NCI-H2081 (cell line): ENCODE measurements at regions not wholly inside any gene's neighbourhood (a gene's known extent, or its start where the extent isn't known, plus 50 kb on each side); places are given as distances from the start of the nearest gene placed in this dataset.
"Not testable (repeated sequence)": the region's sequence is repeated elsewhere in the genome, so short reads cannot be mapped to it uniquely, and the experiment has no call there.

Experiments used
- DNase-seq, 2 experiments: peaks; one replicate each; lab custom pipeline; 2025; lab: John Stamatoyannopoulos, UW

DNA sequence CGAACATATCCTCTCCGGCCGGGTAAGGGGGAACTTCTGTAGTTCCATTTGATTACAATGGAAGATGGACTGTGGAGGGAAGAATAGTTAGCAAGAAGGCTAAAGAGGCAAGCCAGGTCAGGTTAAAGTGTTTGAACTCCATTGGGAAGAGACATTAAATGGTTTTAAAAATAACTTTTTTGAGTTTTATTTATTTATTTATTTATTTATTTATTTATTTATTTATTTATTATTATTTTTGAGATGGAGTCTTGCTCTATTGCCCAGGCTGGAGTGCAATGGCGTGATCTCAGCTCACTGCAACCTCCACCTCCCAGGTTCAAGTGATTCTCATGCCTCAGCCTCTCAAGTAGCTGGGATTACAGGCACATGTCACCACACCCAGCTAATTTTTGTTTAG, 441.9 kb downstream of the TOX3 start:
- DNase-seq = not testable (repeated sequence)

DNA sequence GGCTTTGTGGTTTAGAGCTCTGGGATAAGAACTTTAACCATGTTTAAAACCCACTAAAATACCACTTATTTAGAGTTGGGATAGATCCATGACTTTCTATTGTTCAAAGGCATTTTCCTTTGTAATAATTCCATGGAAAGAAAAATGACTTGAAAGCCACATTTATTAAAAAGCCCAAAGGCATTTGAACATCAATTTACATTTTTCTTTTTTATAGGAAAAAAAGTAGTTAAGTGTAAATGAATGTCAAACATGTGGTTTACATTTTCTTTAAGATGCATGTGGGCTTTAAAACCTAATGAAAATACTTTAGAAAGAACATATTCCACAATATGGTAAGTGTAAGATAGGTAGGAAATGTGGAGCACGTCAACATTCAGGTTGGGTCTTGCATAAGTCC, 443.2 kb downstream of the TOX3 start:
- DNase-seq = no peak

DNA sequence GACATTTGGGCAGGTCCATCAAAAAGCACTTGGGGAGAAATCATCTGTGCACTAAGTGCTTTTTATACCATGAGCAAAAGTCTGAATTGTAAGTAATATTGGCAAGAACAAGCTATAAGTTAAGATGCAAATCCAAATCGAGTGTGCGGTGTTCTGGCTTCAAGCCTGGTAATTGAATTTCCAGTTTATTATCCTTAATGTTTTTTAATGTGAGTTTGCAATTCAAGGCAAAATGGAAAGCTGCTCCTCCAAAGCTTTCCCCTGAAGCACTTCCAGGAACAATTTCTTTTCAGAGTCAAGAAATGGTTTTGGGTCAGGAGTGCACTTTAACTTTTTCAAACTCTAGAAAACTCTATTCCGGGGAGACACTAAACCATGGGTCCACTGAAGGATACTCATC, 445.7 kb downstream of the TOX3 start:
- no peak for DNase-seq

DNA sequence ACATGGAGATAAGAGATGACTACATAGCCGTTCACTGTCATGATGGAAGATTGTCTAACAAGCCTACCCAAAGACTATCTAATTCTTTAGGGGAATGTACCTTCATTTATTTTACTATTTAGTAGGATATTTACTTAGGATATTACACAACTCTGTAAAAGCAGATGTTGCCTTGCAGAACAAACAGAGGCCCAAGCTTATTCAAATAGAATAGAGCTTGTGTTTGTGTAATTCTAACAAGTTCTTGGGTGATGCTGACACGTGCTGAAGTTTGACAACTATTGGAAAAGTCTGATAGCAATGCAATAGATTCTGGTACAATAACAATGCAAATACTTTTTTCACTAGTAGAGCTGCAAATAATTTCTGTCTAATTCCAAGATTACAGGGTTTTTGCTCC, 447.6 kb downstream of the TOX3 start:
- no peak for DNase-seq

DNA sequence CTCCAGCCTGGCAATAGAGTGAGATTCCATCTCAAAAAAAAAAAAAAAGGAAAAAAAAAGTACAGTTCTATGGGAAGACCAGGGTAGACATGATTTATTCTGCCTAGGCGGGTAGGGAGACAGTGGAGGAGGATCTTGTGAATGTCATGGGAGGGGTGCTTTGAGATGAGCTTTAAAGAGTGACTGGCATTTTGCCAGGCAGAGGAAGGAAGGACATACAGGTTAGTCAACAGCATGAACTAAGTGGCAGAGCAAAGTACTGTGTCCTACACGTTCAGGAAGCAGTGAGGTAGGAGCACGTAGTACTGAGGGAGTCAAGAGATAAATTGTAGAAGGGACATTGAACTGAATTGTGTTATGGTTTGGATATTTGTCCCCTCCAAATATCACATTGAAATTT, 451.5 kb downstream of the TOX3 start:
- no peak for DNase-seq

DNA sequence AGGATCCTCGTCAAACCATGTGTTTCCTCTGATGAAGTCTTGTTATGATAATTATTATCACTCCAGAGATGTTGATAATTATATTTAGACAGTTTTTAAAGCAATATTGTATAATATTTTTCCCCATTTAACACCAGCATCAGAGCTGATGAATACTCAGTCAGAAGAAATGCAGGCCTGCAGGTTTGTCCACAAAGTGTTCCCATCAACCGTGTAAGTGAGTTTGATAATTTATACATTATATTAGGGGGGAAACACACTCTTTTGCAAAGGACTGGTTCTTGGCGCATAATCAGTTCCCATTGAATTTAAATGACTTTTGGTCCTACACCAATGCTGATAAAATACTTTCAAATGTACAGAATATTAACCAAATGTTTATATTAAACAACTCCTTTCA, 454.8 kb downstream of the TOX3 start:
- no peak for DNase-seq

DNA sequence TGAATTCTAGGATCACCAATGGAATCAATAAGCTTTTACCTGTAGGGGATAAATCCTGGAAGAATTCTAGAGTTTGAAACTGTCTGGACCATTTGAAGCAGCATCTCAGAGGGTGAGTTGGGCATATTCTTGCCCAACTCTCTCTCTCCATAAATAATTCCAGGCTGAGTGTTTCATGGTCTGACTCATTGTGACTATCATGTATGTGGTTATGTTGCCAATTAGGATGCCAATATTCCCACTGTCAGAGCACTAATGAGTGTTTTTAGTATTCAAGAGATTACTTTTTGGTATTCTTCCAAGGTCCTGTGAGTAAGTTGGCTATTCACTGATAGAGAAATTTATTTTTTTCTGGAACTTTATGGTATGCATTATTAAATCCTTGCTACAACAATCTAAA, 456.9 kb downstream of the TOX3 start:
- no peak for DNase-seq

DNA sequence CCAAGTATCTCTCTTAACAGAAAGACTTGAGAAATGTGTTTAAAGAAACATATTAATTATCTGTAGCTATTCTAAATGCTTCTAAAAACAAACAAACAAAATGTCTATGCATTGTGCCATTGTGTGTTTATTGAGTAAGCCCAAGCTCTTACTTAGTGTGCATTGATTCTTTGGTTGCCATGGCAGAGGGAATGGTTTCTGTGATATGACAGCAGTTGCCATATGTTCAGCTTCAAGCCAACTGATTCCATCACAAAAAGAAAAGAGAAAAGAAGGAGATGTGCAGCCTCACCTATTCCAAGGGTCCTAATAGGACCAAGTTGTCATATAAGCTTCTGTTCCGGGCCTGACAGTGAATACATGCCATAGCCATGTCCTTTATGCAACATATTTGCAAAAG, 457.5 kb downstream of the TOX3 start:
- DNase-seq = no peak

DNA sequence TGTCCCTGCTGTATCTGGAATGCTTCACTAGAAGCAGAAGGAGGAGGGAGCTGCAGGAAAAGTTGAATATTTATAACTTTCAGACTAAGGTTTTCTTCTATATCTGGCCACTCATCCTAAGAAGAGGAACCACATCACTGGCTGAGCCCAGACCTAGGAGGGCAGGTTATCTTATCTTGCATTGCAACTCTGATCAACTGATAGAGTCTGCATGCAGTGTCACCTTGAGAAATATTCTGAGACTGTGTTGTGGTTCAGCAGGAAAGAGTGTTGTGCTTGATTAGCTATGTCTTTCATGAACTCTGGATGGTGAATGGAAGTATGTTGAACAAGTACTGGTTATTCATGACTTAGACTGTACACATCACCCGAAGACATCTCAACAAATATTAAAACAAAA, 460.0 kb downstream of the TOX3 start:
- DNase-seq = no peak

DNA sequence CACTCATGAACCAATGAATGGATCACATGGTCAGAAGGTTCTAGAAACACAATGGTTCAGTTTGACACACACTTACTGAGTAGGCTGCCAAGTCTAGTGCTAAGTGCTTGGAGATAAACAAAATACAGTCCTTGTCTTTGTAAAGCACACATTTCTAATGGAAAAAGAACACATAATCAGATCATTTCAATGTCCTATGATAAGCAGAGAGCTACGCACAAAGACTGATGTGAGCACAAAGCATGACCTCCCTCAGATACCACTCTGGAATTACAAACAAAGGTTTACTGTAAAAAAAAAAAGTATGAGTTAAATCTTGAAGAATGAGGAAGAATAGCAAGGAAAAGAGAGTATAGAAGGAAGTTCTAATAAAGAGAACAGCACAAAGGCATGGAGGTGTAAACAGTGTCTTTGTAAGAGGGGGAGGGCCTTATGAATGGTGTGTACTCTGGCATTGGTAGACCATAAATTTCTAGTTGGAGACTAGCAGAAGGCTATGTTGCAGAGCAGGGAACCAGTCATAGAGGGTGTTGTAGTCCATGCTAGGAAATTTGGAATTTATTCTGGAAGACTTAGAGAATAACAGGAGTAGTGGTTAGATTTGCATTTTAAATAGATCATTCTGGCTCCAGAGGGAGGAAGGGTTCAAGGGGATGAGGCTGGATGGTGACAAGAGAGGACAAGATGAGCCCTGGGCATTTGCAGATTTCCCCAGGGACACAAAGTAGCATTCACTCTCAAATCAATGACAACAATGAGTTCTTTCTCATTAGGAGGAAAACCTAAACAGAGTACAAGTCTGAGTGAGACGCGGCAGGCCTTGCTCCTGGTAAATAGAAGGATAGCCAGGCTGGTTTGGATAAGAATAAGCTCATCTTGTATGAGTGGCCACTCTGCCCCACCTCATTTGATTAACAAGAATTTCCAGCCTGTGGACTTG, 468.0 kb downstream of the TOX3 start:
- DNase-seq = no peak

DNA sequence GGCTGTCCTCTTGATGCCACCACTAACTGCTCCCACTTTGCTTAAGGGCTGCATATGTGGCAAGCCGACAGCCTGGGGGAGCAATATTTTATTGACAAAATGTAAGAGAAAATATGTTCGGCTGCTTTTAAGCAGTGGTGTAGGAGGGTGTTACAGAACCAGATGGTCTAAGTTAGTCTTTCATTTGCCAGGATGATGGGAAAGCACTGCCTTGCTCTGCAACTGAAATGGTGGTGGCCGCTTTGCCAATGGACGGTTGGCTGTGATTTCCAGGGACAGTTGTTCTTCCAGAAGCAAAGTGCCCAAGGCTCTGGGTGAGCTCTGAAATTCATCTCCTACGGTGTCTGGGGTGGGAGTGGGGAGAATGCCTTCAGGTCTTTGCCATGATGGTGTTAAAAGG, 469.3 kb downstream of the TOX3 start:
- DNase-seq = no peak

DNA sequence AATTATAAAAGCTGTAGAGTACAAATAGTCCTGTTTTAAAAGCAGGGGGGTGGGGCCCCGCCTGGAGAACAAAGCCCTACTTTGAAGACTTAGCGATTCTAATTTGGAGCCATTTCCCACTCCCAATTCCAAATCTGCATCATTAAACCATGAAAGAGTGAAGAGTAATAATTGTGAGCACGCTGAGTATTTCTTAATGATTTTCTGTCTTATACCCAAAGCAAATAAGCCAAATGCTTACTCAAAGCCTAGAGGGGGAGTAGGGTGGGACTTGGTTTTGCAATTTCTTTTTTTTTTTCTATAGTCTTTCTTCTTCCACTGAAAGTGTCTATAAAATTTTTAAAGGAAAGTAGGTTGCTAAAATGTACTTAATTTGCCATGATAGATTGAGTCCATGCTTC, 470.1 kb downstream of the TOX3 start:
- DNase-seq = no peak

DNA sequence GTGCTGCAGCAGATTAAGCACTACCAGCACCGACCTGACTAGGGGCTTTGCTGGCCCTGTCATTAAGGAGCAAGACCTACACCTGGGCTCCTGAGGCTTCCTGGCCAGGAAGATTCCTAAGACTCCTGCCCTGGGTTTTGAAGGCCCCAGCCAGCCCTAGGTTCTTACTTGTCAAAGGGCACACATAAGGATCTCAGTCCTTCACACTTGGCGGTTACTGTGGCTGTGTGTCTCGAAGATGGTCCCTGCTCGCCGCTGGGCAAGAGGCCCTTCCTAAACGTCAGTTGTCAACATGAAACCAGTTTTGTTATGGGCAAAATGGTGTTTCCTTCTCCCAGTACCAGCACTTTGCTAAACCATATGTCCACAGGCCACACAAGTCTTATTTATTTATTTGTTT, 470.6 kb downstream of the TOX3 start:
- DNase-seq = no peak

DNA sequence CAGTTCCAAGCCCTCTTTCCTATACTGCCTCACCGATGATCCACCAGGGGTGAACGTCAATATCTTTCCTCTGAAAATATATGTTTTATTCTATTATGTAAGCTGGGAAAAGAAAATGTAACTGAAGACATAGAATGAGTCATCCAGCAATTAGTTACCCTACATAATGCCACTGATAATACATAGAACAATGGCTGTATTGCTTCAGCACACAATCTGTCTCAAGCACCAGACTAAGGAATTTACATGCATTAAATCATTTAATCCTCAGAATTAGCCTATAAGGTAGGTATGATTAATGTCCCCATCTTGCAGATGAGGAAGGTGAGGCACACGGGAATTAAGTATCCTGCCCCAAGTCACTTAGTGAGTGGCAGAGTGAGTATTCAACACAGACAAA, 472.8 kb downstream of the TOX3 start:
- no peak for DNase-seq

DNA sequence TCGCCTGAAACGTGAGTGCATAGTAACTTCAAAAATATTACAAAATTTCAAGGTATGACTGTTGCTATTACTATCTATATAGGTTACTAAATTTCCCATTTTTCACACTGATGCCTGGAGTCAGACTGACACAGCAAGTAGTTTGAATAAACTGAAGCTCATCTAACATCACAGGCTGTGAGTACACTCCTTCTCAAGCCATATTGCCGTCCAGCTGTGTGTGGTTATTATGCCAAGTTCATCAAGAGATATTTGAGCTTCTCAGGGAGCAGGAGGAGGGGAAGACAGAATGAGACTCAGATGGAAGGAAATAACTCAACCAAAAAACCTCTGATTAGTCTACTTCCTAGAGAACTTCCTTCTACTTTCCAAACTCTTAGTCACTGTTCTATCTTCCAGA, 473.9 kb downstream of the TOX3 start:
- no peak for DNase-seq

DNA sequence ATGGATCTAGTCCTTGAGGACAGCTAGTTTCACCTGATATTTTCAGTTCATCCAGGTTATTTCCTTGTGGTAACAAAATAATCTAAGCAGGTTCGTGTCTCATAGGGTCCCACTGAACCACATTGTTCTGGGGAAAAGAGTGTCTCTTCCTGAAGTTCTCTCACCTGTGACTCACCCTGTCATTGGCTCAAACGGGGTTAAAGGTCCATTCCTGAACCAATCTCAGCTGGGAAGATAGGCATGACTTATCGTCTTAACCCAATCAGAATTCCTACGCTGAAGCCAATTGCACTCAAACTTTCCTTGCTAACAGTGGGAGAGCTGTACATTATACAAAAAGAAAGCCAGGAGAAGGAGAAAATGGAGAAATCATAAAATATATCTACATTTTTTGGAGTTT, 475.8 kb downstream of the TOX3 start:
- DNase-seq = no peak

DNA sequence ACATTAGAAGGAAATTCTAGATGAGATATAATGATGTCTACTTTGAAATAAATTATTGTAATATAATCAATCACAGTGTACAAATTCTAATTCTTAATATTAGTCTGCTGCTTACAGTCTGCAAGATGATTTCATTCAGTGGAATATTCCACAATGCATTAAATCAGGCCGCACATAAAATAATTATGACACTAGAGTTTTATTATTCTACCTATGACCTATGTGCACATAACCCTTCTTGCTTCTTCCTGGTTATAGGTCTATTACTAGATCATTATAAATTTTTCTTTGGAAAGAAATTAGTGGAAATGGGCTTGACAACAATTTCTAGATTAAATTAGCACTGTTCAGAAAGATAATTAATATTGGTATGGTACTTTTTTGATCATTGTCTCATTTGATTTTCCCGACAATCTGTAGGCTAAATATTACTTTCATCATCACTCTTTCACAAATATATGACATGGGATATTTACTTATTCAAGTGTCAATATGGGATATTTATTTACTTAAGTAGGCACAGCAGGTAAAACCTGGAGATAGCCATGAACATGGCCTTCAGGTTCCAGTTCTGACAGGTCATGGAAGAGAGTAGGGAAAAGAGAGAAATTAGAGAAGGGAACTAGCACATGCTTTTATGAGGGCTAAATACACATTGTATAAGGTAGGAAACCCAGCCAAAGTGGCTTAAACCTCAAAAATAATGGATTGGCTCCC, 476.4 kb downstream of the TOX3 start:
- DNase-seq = no peak

DNA sequence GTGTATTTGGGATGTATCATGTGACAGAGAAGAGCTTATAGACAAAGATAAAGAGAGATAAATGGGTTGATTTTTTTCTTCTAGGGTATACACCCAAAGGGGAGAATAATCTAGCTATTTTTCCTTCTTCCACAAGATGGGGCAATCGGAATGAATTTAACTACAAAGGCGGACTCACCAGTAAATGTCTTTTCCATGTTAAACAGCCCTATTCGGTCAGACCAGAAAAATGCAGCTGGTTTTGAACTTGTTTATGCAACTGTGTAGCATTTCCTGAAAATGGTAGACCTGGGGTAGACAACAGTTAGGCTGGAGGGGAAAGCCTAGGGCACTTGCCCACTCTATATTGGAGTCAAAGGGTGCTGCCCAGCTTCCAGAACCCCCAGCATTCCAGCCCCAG, 477.1 kb downstream of the TOX3 start:
- DNase-seq = peak; percentile 38 to 56

DNA sequence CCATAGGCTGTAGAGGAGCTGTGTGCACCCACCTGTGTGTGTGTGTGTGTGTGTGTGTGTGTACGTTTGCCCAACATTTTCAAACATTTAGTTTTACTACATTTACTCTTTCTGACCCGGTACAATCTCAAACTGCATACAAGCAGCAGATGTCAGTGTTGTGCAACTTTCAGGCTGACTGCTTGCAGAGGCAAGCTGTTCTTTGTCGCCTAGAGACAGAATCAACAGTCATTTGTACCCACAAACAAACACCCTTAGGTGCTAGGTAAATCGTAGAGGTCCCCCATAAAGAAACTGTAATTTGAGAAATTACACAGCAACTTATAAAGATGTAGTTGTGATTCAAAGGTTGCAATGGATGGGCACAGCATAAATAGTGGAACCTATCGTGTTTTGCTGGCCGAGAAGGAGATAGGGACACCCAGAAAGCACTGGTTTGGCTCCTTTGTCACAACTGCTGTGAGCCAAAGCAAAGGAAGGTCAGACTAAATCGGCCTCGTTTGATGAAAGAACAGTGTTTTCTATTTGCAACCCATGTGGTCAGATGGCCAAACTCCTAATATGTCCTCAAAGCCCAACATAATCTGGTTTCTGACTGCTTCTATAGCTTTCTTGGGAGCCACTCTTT, 478.4 kb downstream of the TOX3 start:
- DNase-seq = peak; percentile 36 to 71

DNA sequence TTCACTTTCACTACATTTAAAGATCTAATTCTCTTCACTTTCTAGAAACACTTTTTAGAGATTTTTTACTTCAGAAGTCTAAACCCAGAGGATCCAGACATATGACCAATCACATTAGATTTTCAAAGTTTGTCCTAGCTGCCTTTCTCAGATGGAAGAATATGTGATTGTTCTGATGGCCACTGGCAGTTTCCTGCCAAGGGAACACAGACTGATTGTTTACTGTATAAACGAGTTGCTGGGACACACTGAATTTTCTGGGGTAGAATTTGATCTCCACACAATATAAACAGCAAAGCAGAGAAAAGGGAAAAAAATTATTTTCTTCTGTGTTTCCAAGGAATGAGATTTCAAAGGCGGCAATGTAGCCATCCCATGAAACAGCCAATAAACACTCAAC, 480.0 kb downstream of the TOX3 start:
- no peak for DNase-seq

DNA sequence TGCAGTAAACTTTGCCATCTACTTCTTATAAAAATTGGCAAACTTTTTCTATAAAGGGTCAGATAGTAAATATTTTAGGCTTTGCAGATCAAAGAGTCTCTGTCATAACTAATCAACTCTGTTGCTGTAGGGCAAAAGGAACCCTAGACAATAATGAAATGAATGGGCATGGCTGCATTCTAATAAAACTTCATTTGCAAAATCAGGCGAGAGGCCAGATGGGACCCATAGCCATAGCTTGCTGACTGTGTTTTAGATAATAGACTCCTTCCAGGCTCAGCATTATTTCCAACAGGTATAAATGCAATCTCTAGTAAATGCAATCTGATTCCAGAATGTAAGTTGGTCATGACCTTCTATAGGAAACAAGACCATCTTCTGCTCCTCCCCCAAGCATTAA, 490.7 kb downstream of the TOX3 start:
- DNase-seq = no peak

DNA sequence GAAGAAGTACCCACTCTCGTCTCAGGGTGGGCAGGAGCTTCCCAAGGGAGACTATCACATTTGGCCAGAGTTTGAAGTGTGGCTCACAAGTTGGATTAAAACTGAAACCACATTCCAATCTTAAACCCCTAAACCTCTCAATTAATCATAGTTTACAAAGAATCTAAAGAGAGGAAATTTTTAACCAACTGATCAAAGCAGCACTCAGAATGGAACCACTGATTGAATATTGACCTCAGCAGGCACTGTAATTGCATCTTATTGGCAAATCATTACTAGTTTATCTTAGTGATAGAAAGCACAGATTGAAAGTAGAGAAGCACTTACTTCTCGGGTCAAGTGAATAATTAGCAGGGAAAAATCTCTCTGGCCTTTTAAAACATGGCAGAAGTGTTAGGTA, 491.6 kb downstream of the TOX3 start:
- DNase-seq = no peak

DNA sequence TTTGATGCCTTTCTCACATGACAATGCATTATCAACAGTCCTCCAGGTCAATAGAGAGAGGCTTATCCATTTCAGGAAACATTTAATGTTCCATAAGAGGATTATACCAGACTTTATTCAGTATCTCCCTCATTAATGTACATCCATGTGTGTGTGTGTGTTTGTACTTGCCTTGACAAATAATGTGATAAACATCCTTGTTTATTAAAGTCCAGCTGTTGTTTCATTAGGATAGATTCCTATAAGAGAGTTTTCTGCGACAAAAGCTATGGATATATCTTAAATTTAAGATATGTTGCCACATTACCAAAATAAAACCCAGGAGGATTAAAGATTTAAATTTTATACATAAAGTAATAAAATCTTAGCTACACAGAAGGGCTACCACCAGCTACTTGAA, 492.6 kb downstream of the TOX3 start:
- DNase-seq = no peak
